ENCODE measurements at regions not wholly inside any gene's neighbourhood (a gene's known extent, or its start where the extent isn't known, plus 50 kb on each side); places are given as distances from the start of the nearest gene placed in this dataset.

DNA sequence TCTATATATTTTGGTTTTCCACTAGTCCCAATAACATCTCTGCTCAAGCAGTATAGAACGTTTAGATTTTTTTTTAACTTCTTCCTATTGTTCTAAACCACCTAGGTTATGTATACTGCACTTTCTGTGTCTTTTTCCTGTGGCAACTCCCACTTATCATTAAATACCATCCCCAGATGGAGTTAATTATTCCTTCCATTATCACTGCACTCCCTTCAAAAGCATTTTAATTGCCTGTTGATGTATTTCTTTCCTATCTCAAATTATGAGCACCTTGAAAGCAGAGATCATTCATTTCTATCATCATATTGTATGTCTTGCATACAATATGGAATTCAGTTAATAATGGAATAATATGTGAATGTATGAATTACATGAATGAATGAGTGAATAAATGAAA, 148.0 kb downstream of the HGF start:
- no peak for FAIRE-seq

More for the DNA sequence above, 148.0 kb downstream of the HGF start:
- no peaks in the 10 kb centered on the region for H3K4me1 ChIP-seq (replicated peaks in 1 of 4; ENCODE audit: control insufficient read depth in 3 of 4, insufficient read depth in 4 of 4, low read length in 3 of 4)
- no peak overlapping the region for H3K4me2 ChIP-seq (ENCODE audit: insufficient read depth in 1 of 2, low read depth in 2 of 2, low read length in 2 of 2)
- no peak overlapping the region for H3K27ac ChIP-seq (ENCODE audit: low read depth, low read length)
- TF ChIP-seq KDM5A (IDR thresholded peaks at IDR 0.05; ENCODE audit: low read length) (no peak), SIRT6 (IDR thresholded peaks at IDR 0.05; ENCODE audit: low read length) (no peak), GTF2F1 (IDR thresholded peaks at IDR 0.05; ENCODE audit: borderline replicate concordance, low read depth, low read length) (no peak), CEBPB (IDR thresholded peaks at IDR 0.05; ENCODE audit: low read depth, low read length) (no peak)
- H2AFZ ChIP-seq (ENCODE audit: low read length) = no peak overlapping the region
- CTCF ChIA-PET (ENCODE audit: partially characterized antibody) = no interaction called here
- H4K91ac ChIP-seq (replicated peaks; ENCODE audit: insufficient read length, low read length) = no peak overlapping the region
- H4K8ac ChIP-seq (ENCODE audit: extremely low read depth, insufficient read depth, low read length) = no peak overlapping the region
- no peak overlapping the region for H2BK20ac ChIP-seq (ENCODE audit: low read length)
- no peak overlapping the region for H2BK5ac ChIP-seq (ENCODE audit: low read depth, low read length)
- H3K9me3 ChIP-seq (ENCODE audit: insufficient read depth in 2 of 2, low read depth in 1 of 2, low read length in 1 of 2) = no peaks in the 10 kb centered on the region
- H2BK15ac ChIP-seq (ENCODE audit: low read length) = no peak overlapping the region
- no peak overlapping the region for H2BK120ac ChIP-seq (replicated peaks; ENCODE audit: low read depth, low read length)
- H2AK5ac ChIP-seq (ENCODE audit: low read depth, low read length) = no peak overlapping the region
- no peak overlapping the region for H4K5ac ChIP-seq (ENCODE audit: insufficient read length, low read depth, low read length)
- no peak overlapping the region for H3K23ac ChIP-seq (ENCODE audit: insufficient read length)
- H3K4ac ChIP-seq (replicated peaks; ENCODE audit: insufficient read length, low read depth, low read length) = no peak overlapping the region
- no peaks in the 10 kb centered on the region for H4K20me1 ChIP-seq (replicated peaks in 1 of 2; ENCODE audit: control insufficient read depth in 1 of 2, insufficient read depth in 2 of 2, low read length in 2 of 2)
- no peak overlapping the region for H3K14ac ChIP-seq (ENCODE audit: insufficient read length)
- no peak overlapping the region for H2BK12ac ChIP-seq (ENCODE audit: low read depth, low read length)
- POLR2A ChIA-PET (ENCODE audit: partially characterized antibody) = no interaction called here
- no peak overlapping the region for H3K56ac ChIP-seq (replicated peaks; ENCODE audit: insufficient read length, low read depth, low read length)
- no peak overlapping the region for H3K9ac ChIP-seq (replicated peaks in 1 of 4; ENCODE audit: extremely low read depth in 1 of 4, low read depth in 3 of 4, low read length in 3 of 4)
- DNase-seq (ENCODE audit: low read depth in 1 of 2, low spot score in 2 of 2) = no peak
- H3K79me1 ChIP-seq (ENCODE audit: low read depth, low read length) = no peaks in the 10 kb centered on the region
- H3K23me2 ChIP-seq (ENCODE audit: low read depth, low read length) = no peaks in the 10 kb centered on the region
- WGBS, 2 experiments (ENCODE audit: extremely low coverage in 1 of 2, insufficient coverage in 1 of 2, insufficient read length in 1 of 2, insufficient replicate concordance in 2 of 2, low coverage in 1 of 2, low lambda C conversion rate in 2 of 2, missing lambda C conversion rate in 1 of 2) = 70% methylated on average over 1 of the region's 1 CpG; no CpG with 5 or more reads in 1 of the 2 experiments
- no peaks in the 10 kb centered on the region for H3K79me2 ChIP-seq (ENCODE audit: control insufficient read depth in 1 of 2, insufficient read depth in 2 of 2, low read length in 2 of 2)
- H3K18ac ChIP-seq (ENCODE audit: extremely low read depth, low read length) = no peak overlapping the region
- H3K4me3 ChIP-seq (ENCODE audit: extremely low read depth in 1 of 4, insufficient read depth in 2 of 4, low read depth in 3 of 4, low read length in 4 of 4) = no peak overlapping the region
- no peaks in the 10 kb centered on the region for H3K36me3 ChIP-seq (ENCODE audit: control insufficient read depth in 2 of 4, insufficient read depth in 4 of 4, low read length in 3 of 4)
- H3K27me3 ChIP-seq (replicated peaks in 1 of 4; ENCODE audit: control insufficient read depth in 3 of 4, extremely low read depth in 1 of 4, insufficient read depth in 3 of 4, low read length in 3 of 4) = no peaks in the 10 kb centered on the region
